GM12878 (cell line): ENCODE measurements at regions not wholly inside any gene's neighbourhood (a gene's known extent, or its start where the extent isn't known, plus 50 kb on each side); places are given as distances from the start of the nearest gene placed in this dataset.

ENCODE experiments used
- ATAC-seq: fragments of 200-7000 bp; cut with Tn5 transposase; 3 replicates; pipeline ENCODE4 v1.9.1; 2020; ENCODE audit warnings: mild to moderate bottlenecking, moderate library complexity
- BruUV-seq: library from RNA; stranded (reverse); fragments of 400-500 nt; replicated peaks from 2 replicates; lab custom pipeline; 2021; lab: Mats Ljungman, UMichigan
- CTCF ChIA-PET: fragments of 300-600 bp; sonication (Branson Sonifier 250); formaldehyde crosslinking; extraction: SDS; loops from one replicate; lab custom pipeline; 2021; ENCODE audit warnings: inconsistent platforms; lab: Yijun Ruan, JAX
- POLR2A ChIA-PET: fragments of 350-600 bp; formaldehyde crosslinking; extraction: SDS; loops from one replicate; lab custom pipeline; 2021; ENCODE audit warnings: inconsistent platforms; lab: Charles Lee
- RAD21 ChIA-PET: fragments of 300-600 bp; sonication (Branson Sonifier 250); formaldehyde crosslinking; loops from one replicate; lab custom pipeline; 2023; ENCODE audit warnings: antibody characterized with exemption; ENCODE audit not compliant: unreplicated experiment; lab: Charles Lee
- SMC1A ChIA-PET: fragments of 300-600 bp; sonication (Branson Sonifier 250); formaldehyde crosslinking; loops from one replicate; lab custom pipeline; 2023; ENCODE audit not compliant: unreplicated experiment, uncharacterized antibody; lab: Charles Lee
- DNase-seq: peaks from one replicate; pipeline ENCODE4 v3.0.0-alpha.2; 2011; ENCODE audit warnings: low read depth, low spot score
- FAIRE-seq: peaks from 3 replicates; lab custom pipeline; 2011; peaks lifted over from hg19 to GRCh38; lab: Jason Lieb, UNC
- H2AFZ ChIP-seq: 2 replicates; pipeline ENCODE4 v1.6.0; 2011; ENCODE audit warnings: low read depth, low read length, control low read depth; ENCODE audit not compliant: control insufficient read depth
- H3K27ac ChIP-seq: 2 replicates; pipeline ENCODE4 v1.5.1; 2011; ENCODE audit warnings: control low read depth; ENCODE audit not compliant: control insufficient read depth, insufficient read depth
- H3K27me3 ChIP-seq, 2 experiments: replicated peaks in 1 of 2; 2 replicates each; pipeline versions ENCODE4 v1.6.0 to v1.6.1; 2011; ENCODE audit warnings: low read length in 1 of 2; ENCODE audit not compliant: control insufficient read depth in 2 of 2, insufficient read depth in 2 of 2
- H3K36me3 ChIP-seq, 2 experiments: 2 replicates each; pipeline ENCODE4 v1.5.1; 2011; ENCODE audit warnings: low read length in 1 of 2; ENCODE audit not compliant: control insufficient read depth in 2 of 2, insufficient read depth in 2 of 2
- H3K4me1 ChIP-seq: 2 replicates; pipeline ENCODE4 v1.6.1; 2011; ENCODE audit warnings: mild to moderate bottlenecking, low read length, moderate library complexity, mixed read lengths; ENCODE audit not compliant: control insufficient read depth, insufficient read depth
- H3K4me2 ChIP-seq: 2 replicates; pipeline ENCODE4 v1.6.0; 2011; ENCODE audit warnings: control low read depth; ENCODE audit not compliant: control insufficient read depth, insufficient read depth
- H3K4me3 ChIP-seq: fragments of 200-600 bp; sonication (generic); 2 replicates; pipeline ENCODE4 v1.5.1; 2016
- H3K79me2 ChIP-seq: 2 replicates; pipeline ENCODE4 v1.6.0; 2011; ENCODE audit warnings: low read length; ENCODE audit not compliant: control insufficient read depth, insufficient read depth
- H3K9ac ChIP-seq: 2 replicates; pipeline ENCODE4 v1.8.0; 2011; ENCODE audit warnings: low read length, control low read depth, mixed read lengths; ENCODE audit not compliant: control insufficient read depth, insufficient read depth
- H3K9me3 ChIP-seq: replicated peaks from 3 replicates; pipeline ENCODE4 v1.5.1; 2011; ENCODE audit warnings: mild to moderate bottlenecking, low read length; ENCODE audit not compliant: control insufficient read depth, insufficient read depth
- H4K20me1 ChIP-seq: 2 replicates; pipeline ENCODE4 v1.6.0; 2011; ENCODE audit not compliant: control insufficient read depth, insufficient read depth
- MYB ChIP-seq: fragments of 150-350 bp; IDR thresholded peaks from 2 replicates; pipeline ENCODE4 v1.6.1; 2014; ENCODE audit warnings: mild to moderate bottlenecking, low read depth, low read length, borderline replicate concordance
- SREBF2 ChIP-seq: IDR thresholded peaks from 2 replicates; pipeline ENCODE4 v1.6.1; 2012; ENCODE audit warnings: mild to moderate bottlenecking, low read length
- TCF7 ChIP-seq: IDR thresholded peaks from 2 replicates; pipeline ENCODE4 v1.6.1; 2014; ENCODE audit warnings: antibody characterized with exemption, borderline replicate concordance
- YBX1 ChIP-seq: fragments of 450-650 bp; IDR thresholded peaks from 2 replicates; pipeline ENCODE4 v1.6.1; 2016; ENCODE audit warnings: antibody characterized with exemption
- WGBS: methylation state at CpG from one replicate; pipeline ENCODE4 v1.1.6; 2016; ENCODE audit warnings: low lambda C conversion rate; ENCODE audit not compliant: insufficient replicate concordance, insufficient coverage; ENCODE audit errors: missing lambda C conversion rate; 5-methylcytosine and 5-hydroxymethylcytosine counted together
- in situ Hi-C: fragments of 300-500 bp; cut with MboI; formaldehyde crosslinking; loops from 9 replicates; pipeline ENCODE4 v1.14.3; 2018; ENCODE audit warnings: mixed read lengths
- intact Hi-C: fragments of 100-400 bp; cut with micrococcal nuclease; formaldehyde crosslinking; loops from one replicate; pipeline ENCODE4 v1.14.2; 2022; ENCODE audit not compliant: unreplicated experiment

DNA sequence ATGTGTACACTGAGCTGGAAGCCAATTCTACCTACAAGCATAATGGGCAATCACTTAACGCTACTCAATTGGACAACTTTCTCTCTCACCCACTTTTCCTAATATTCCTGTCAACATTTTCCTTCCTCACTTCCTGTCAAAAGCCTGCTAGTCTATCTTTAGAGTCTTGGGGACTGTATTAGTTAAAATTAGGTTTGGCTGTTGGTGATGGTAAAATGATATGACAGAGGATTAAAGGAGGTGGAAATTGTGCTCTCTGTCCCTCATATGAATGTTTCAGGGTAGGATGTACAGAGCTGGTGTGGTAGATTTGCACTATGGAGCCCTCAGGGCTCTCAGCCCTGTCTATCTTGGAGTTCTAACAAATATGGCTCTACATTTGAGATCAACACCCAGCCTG, 129.7 kb downstream of the CEP57L1 start:
- H3K9ac ChIP-seq: no peak overlapping the region
- ATAC-seq (no peak), FAIRE-seq (no peak), DNase-seq (no peak)
- no peaks in the 10 kb centered on the region for H3K36me3 ChIP-seq
- intact Hi-C loops: no loop called here
- whole genome bisulfite sequencing: 90% methylated on average over 1 of the region's 1 CpG
- H3K27me3 ChIP-seq: no peaks in the 10 kb centered on the region; a peak in 2 of 4 replicates
- in situ Hi-C loops: no loop called here
- no peak for TF ChIP-seq TCF7
- TF ChIP-seq SREBF2: no peak
- TF ChIP-seq MYB: no peak
- no TSS peak for BruUV-seq
- H4K20me1 ChIP-seq: no peaks in the 10 kb centered on the region
- no peaks in the 10 kb centered on the region for H3K9me3 ChIP-seq
- RAD21 ChIA-PET: no interaction called here
- no peaks in the 10 kb centered on the region for H3K79me2 ChIP-seq
- H3K27ac ChIP-seq: no peak overlapping the region
- POLR2A ChIA-PET: no interaction called here
- CTCF ChIA-PET: interaction anchor here (0.7 to 1.5 kb wide), 2 partner anchors 38 to 660 kb away, joined by 3 to 4 read pairs; no protein-coding TSS in a partner anchor
- SMC1A ChIA-PET: no interaction called here
- H3K4me2 ChIP-seq: no peak overlapping the region
- H3K4me1 ChIP-seq: no peaks in the 10 kb centered on the region
- H2AFZ ChIP-seq: no peak overlapping the region
- H3K4me3 ChIP-seq: no peak overlapping the region

DNA sequence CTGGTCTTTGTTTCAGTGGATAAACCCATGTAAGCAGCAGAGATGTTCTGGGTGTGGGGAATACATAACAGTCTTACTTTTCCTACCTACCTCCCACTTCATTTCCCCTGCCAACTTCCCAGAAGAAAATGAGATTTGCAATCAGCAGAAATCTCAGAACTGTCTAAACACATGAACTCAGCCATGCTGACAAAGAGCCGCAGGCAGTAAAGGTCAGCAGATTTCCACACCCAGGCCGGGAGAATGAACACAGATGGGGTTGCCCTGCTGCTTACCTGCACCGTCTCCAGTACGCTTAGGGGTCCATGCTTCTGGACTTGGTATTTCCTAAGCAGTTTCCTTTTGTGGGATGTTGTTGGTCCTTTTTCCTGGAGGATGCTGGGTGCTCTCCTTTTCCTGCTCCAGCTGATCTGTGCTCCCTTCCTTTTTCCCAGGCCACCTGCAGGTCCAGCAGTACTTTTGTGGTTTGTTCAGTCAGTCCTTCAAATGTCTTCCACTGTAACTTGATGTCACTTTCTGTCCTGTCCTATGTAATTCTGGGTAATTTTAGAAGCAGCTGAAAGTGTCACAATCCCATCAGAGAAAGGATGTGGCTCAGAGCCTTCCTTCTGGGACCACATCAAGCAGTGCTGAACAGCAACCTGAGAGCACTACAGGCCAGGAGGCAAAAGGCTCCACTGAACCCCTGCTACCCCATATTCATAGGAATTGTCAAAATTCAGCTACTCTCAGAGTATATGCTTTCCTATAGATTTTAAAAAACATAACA, 129.0 kb downstream of the CEP57L1 start:
- no peak overlapping the region for H3K9ac ChIP-seq
- POLR2A ChIA-PET: no interaction called here
- 68% methylated on average over 4 of the region's 4 CpGs for WGBS
- BruUV-seq: no TSS peak
- no peak for ATAC-seq
- no peak overlapping the region for H2AFZ ChIP-seq
- no peaks in the 10 kb centered on the region; a peak in 2 of 4 replicates for H3K27me3 ChIP-seq
- FAIRE-seq: no peak
- H3K4me3 ChIP-seq: no peak overlapping the region
- H3K27ac ChIP-seq: no peak overlapping the region
- intact Hi-C loops (no loop called here), in situ Hi-C loops (no loop called here)
- H3K79me2 ChIP-seq: no peaks in the 10 kb centered on the region
- no peaks in the 10 kb centered on the region for H3K36me3 ChIP-seq
- H3K9me3 ChIP-seq: no peaks in the 10 kb centered on the region
- CTCF ChIA-PET: interaction anchor here (0.7 kb wide), 1 partner anchor 659 kb away, joined by 3 read pairs; no protein-coding TSS in a partner anchor
- H3K4me2 ChIP-seq: no peak overlapping the region
- RAD21 ChIA-PET: no interaction called here
- SMC1A ChIA-PET: no interaction called here
- H3K4me1 ChIP-seq: no peaks in the 10 kb centered on the region
- no peaks in the 10 kb centered on the region for H4K20me1 ChIP-seq
- no peak for DNase-seq
- TF ChIP-seq YBX1: no peak
- TF ChIP-seq, all 136 proteins: peak for 0
